Uterus (tissue), 2 donors: ENCODE measurements at regions not wholly inside any gene's neighbourhood (a gene's known extent, or its start where the extent isn't known, plus 50 kb on each side); places are given as distances from the start of the nearest gene placed in this dataset.

Experiments
- POLR2A ChIP-seq, 2 donors: fragments of 450-650 bp; IDR thresholded peaks; one replicate each; pipeline ENCODE4 v1.6.1; 2016; ENCODE audit warnings: antibody characterized with exemption in 2 of 2, mild to moderate bottlenecking in 1 of 2, moderate library complexity in 1 of 2
- TF ChIP-seq, protein P1 (sequence below), 4 experiments: fragments of 200-600 bp in 2 of 4; fragments of 450-650 bp in 2 of 4; sonication (generic) in 2 of 4; IDR thresholded peaks; one replicate each; pipeline ENCODE4 v1.5.1; 2016 to 2019; ENCODE audit warnings: antibody characterized with exemption in 4 of 4, mild to moderate bottlenecking in 2 of 4, moderate library complexity in 1 of 4

DNA sequence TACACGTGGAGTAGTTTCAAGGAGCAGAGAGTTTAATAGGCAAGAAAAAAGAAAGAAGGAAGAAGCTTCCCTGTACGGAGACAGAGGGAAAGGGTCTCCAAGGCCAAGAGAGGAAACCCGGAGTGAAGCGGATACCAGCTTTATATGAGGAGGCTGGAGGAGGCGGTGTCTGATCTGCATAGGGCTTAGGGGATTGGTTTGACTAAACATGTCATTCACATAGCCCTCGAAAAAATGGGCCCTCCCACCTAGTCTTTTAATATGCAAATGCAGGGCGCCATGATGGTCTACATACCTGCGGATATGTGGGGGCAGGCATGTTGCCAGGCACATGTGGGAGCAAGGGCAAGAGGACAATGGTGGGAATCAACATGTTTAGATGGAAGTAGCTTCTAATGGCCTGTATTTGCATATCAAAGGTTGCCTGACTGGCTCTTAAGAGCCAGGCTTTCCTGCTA, 103.1 kb upstream of the UGT8 start:
- TF ChIP-seq POLR2A (IDR thresholded peaks at IDR 0.05) = no peak
- TF ChIP-seq, protein P1, sequence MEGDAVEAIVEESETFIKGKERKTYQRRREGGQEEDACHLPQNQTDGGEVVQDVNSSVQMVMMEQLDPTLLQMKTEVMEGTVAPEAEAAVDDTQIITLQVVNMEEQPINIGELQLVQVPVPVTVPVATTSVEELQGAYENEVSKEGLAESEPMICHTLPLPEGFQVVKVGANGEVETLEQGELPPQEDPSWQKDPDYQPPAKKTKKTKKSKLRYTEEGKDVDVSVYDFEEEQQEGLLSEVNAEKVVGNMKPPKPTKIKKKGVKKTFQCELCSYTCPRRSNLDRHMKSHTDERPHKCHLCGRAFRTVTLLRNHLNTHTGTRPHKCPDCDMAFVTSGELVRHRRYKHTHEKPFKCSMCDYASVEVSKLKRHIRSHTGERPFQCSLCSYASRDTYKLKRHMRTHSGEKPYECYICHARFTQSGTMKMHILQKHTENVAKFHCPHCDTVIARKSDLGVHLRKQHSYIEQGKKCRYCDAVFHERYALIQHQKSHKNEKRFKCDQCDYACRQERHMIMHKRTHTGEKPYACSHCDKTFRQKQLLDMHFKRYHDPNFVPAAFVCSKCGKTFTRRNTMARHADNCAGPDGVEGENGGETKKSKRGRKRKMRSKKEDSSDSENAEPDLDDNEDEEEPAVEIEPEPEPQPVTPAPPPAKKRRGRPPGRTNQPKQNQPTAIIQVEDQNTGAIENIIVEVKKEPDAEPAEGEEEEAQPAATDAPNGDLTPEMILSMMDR (IDR thresholded peaks at IDR 0.05) = no peak
